ENCODE measurements at regions not wholly inside any gene's neighbourhood (a gene's known extent, or its start where the extent isn't known, plus 50 kb on each side); places are given as distances from the start of the nearest gene placed in this dataset.

- 56% methylated on average over 1 of the region's 1 CpG for WGBS
- DNase-seq (ENCODE audit: low spot score) = no peak
- TF ChIP-seq, protein P1, sequence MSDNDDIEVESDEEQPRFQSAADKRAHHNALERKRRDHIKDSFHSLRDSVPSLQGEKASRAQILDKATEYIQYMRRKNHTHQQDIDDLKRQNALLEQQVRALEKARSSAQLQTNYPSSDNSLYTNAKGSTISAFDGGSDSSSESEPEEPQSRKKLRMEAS (IDR thresholded peaks at IDR 0.05) = no peak
- TF ChIP-seq HNF4G (IDR thresholded peaks at IDR 0.05) (no peak), NR2F2 (IDR thresholded peaks at IDR 0.05) (no peak), ATF3 (IDR thresholded peaks at IDR 0.05) (no peak), GABPA (IDR thresholded peaks at IDR 0.05 in 1 of 2, conservative IDR thresholded peaks at IDR 0.05 in 1 of 2) (no peak), FOXA2 (IDR thresholded peaks at IDR 0.05) (no peak), YY1 (IDR thresholded peaks at IDR 0.05) (no peak), REST (IDR thresholded peaks at IDR 0.05) (no peak), SP1 (IDR thresholded peaks at IDR 0.05) (no peak), RAD21 (IDR thresholded peaks at IDR 0.05) (no peak), HNF4A (conservative IDR thresholded peaks at IDR 0.05) (no peak), RXRA (IDR thresholded peaks at IDR 0.05) (no peak), EGR1 (IDR thresholded peaks at IDR 0.05; ENCODE audit: low read depth in 2 of 2) (no peak), TAF1 (conservative IDR thresholded peaks at IDR 0.05) (no peak), JUND (IDR thresholded peaks at IDR 0.05) (no peak), FOXA1 (IDR thresholded peaks at IDR 0.05) (no peak)
- TF ChIP-seq, protein P2, sequence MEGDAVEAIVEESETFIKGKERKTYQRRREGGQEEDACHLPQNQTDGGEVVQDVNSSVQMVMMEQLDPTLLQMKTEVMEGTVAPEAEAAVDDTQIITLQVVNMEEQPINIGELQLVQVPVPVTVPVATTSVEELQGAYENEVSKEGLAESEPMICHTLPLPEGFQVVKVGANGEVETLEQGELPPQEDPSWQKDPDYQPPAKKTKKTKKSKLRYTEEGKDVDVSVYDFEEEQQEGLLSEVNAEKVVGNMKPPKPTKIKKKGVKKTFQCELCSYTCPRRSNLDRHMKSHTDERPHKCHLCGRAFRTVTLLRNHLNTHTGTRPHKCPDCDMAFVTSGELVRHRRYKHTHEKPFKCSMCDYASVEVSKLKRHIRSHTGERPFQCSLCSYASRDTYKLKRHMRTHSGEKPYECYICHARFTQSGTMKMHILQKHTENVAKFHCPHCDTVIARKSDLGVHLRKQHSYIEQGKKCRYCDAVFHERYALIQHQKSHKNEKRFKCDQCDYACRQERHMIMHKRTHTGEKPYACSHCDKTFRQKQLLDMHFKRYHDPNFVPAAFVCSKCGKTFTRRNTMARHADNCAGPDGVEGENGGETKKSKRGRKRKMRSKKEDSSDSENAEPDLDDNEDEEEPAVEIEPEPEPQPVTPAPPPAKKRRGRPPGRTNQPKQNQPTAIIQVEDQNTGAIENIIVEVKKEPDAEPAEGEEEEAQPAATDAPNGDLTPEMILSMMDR (IDR thresholded peaks at IDR 0.05; ENCODE audit: low read depth, low read length, missing input control) = no peak
- TF ChIP-seq, protein P3, sequence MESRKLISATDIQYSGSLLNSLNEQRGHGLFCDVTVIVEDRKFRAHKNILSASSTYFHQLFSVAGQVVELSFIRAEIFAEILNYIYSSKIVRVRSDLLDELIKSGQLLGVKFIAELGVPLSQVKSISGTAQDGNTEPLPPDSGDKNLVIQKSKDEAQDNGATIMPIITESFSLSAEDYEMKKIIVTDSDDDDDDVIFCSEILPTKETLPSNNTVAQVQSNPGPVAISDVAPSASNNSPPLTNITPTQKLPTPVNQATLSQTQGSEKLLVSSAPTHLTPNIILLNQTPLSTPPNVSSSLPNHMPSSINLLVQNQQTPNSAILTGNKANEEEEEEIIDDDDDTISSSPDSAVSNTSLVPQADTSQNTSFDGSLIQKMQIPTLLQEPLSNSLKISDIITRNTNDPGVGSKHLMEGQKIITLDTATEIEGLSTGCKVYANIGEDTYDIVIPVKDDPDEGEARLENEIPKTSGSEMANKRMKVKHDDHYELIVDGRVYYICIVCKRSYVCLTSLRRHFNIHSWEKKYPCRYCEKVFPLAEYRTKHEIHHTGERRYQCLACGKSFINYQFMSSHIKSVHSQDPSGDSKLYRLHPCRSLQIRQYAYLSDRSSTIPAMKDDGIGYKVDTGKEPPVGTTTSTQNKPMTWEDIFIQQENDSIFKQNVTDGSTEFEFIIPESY (IDR thresholded peaks at IDR 0.05) = no peak
- Histone ChIP-seq H3K36me3 (ENCODE audit: control insufficient read depth in 4 of 4, insufficient read depth in 3 of 4, low read depth in 1 of 4, low read length in 3 of 4) (no peaks in the 10 kb centered on the region), H3K4me3 (ENCODE audit: low read depth in 1 of 3, low read length in 3 of 3) (no peak overlapping the region), H3K27ac (ENCODE audit: low read depth in 1 of 2, low read length in 2 of 2) (no peak overlapping the region), H3K9me3 (ENCODE audit: control insufficient read depth in 4 of 4, low read length in 3 of 4) (no peaks in the 10 kb centered on the region), H3K27me3 (ENCODE audit: control insufficient read depth in 4 of 4, insufficient read depth in 4 of 4, low read length in 3 of 4) (peaks cover 0 to 2% (median 0%) of the 10 kb centered on the region in 4 donors), H3K9ac (ENCODE audit: low read depth in 1 of 2, low read length in 2 of 2) (no peak overlapping the region), H3K4me1 (ENCODE audit: control insufficient read depth in 4 of 4, insufficient read depth in 4 of 4, low read length in 3 of 4) (no peaks in the 10 kb centered on the region)
These were observed 91.3 kb upstream of the SMIM30 start for GRCh38 chr7:113209449-113210203.

All from liver (tissue), 8 donors.